ENCODE measurements at regions not wholly inside any gene's neighbourhood (a gene's known extent, or its start where the extent isn't known, plus 50 kb on each side); places are given as distances from the start of the nearest gene placed in this dataset.

- TF ChIP-seq POLR2A (IDR thresholded peaks at IDR 0.05) (no peak), CTCF (IDR thresholded peaks at IDR 0.05) (no peak)
Measured at GRCh38 chr13:105838231-105838630, 697.2 kb downstream of the EFNB2 start.

All from lower leg skin (tissue), 3 donors.